ENCODE measurements at regions not wholly inside any gene's neighbourhood (a gene's known extent, or its start where the extent isn't known, plus 50 kb on each side); places are given as distances from the start of the nearest gene placed in this dataset.

GRCh38 chr1:181930187-181930586, 131.3 kb downstream of the ZNF648 start:
- TF ChIP-seq POLR2A (IDR thresholded peaks at IDR 0.05; ENCODE audit: low read depth, low read length), result no peak
- TF ChIP-seq POLR2AphosphoS5 (IDR thresholded peaks at IDR 0.05; ENCODE audit: low read depth, low read length), result no peak
